GM19395 (cell line): ENCODE measurements at regions not wholly inside any gene's neighbourhood (a gene's known extent, or its start where the extent isn't known, plus 50 kb on each side); places are given as distances from the start of the nearest gene placed in this dataset.
"Not testable (repeated sequence)": the region's sequence is repeated elsewhere in the genome, so short reads cannot be mapped to it uniquely, and the experiment has no call there.

Experiments used
- ATAC-seq: cut with Tn5 transposase; IDR thresholded peaks from one replicate; pipeline ENCODE4 v1.9.1; 2021; ENCODE audit warnings: mild to moderate bottlenecking, moderate library complexity; ENCODE audit not compliant: unreplicated experiment

GRCh38 chr2:95763074-95763473, 171.3 kb downstream of the TRIM43 start:
- ATAC-seq, result not testable (repeated sequence)

- not testable (repeated sequence) for ATAC-seq
Measured at GRCh38 chr2:95764966-95765365, 173.2 kb downstream of the TRIM43 start.

- ATAC-seq, result not testable (repeated sequence)
Measured at GRCh38 chr2:95765925-95766910, 174.4 kb downstream of the TRIM43 start.

- ATAC-seq, result not testable (repeated sequence)
Measured at GRCh38 chr2:95767531-95767930, 175.7 kb downstream of the TRIM43 start.

- ATAC-seq, result not testable (repeated sequence)
Measured at GRCh38 chr2:95767950-95768349, 176.1 kb downstream of the TRIM43 start.

GRCh38 chr2:95769256-95769655, 177.5 kb downstream of the TRIM43 start:
- not testable (repeated sequence) for ATAC-seq

- ATAC-seq, result not testable (repeated sequence)
Measured at GRCh38 chr2:95770726-95771125, 178.9 kb downstream of the TRIM43 start.

GRCh38 chr2:95774322-95775192, 182.8 kb downstream of the TRIM43 start:
- ATAC-seq, result not testable (repeated sequence)

GRCh38 chr2:95775193-95775531, 183.4 kb downstream of the TRIM43 start:
- not testable (repeated sequence) for ATAC-seq
